Mesendoderm (in vitro differentiated cells): ENCODE measurements at regions not wholly inside any gene's neighbourhood (a gene's known extent, or its start where the extent isn't known, plus 50 kb on each side); places are given as distances from the start of the nearest gene placed in this dataset.

ENCODE experiments used
- DNase-seq: peaks from one replicate; pipeline ENCODE4 v3.0.0; 2013
- H2AK5ac ChIP-seq: 2 replicates; pipeline ENCODE4 v1.6.1; 2013; ENCODE audit warnings: low read length, inconsistent platforms
- H2BK120ac ChIP-seq: 2 replicates; pipeline ENCODE4 v1.6.1; 2013; ENCODE audit warnings: low read depth, mild to moderate bottlenecking, low read length, moderate library complexity, mixed read lengths
- H2BK15ac ChIP-seq: replicated peaks from 2 replicates; pipeline ENCODE4 v1.6.1; 2013; ENCODE audit warnings: low read depth, mild to moderate bottlenecking, moderate library complexity
- H2BK5ac ChIP-seq: 2 replicates; pipeline ENCODE4 v1.6.1; 2013; ENCODE audit warnings: low read length, inconsistent platforms
- H3K18ac ChIP-seq: 2 replicates; pipeline ENCODE4 v1.6.1; 2013; ENCODE audit warnings: mild to moderate bottlenecking, low read length, mixed read lengths
- H3K23ac ChIP-seq: one replicate; pipeline ENCODE4 v1.6.1; 2013; ENCODE audit warnings: low read length
- H3K27ac ChIP-seq: 2 replicates; pipeline ENCODE4 v1.5.1; 2013; ENCODE audit warnings: low read depth, mild to moderate bottlenecking, inconsistent platforms, low read length, moderate library complexity
- H3K27me3 ChIP-seq: 2 replicates; pipeline ENCODE4 v1.6.1; 2013; ENCODE audit warnings: low read length, control low read depth, mild to moderate bottlenecking, inconsistent platforms; ENCODE audit not compliant: insufficient read depth, poor library complexity
- H3K36me3 ChIP-seq: 2 replicates; pipeline ENCODE4 v1.6.1; 2013; ENCODE audit warnings: low read length, inconsistent platforms; ENCODE audit not compliant: control insufficient read depth, insufficient read depth
- H3K4ac ChIP-seq: one replicate; pipeline ENCODE4 v1.6.1; 2013; ENCODE audit warnings: low read depth, mild to moderate bottlenecking, low read length, moderate library complexity
- H3K4me1 ChIP-seq: 2 replicates; pipeline ENCODE4 v1.6.1; 2013; ENCODE audit warnings: low read depth, low read length, inconsistent platforms; ENCODE audit not compliant: control insufficient read depth
- H3K4me2 ChIP-seq: 2 replicates; pipeline ENCODE4 v1.6.1; 2013; ENCODE audit warnings: low read length
- H3K4me3 ChIP-seq: 2 replicates; pipeline ENCODE4 v1.5.1; 2013; ENCODE audit warnings: mild to moderate bottlenecking, low read length
- H3K56ac ChIP-seq: one replicate; pipeline ENCODE4 v1.6.1; 2013; ENCODE audit warnings: low read length
- H3K79me1 ChIP-seq: 2 replicates; pipeline ENCODE4 v1.6.1; 2013; ENCODE audit warnings: low read length, inconsistent platforms
- H3K79me2 ChIP-seq: 2 replicates; pipeline ENCODE4 v1.6.1; 2013; ENCODE audit warnings: mild to moderate bottlenecking, low read length; ENCODE audit not compliant: control insufficient read depth, insufficient read depth
- H3K9ac ChIP-seq: 2 replicates; pipeline ENCODE4 v1.6.1; 2013; ENCODE audit warnings: low read length, inconsistent platforms
- H4K5ac ChIP-seq: one replicate; pipeline ENCODE4 v1.6.1; 2013; ENCODE audit warnings: low read length
- H4K8ac ChIP-seq: one replicate; pipeline ENCODE4 v1.6.1; 2013; ENCODE audit warnings: low read depth, mild to moderate bottlenecking, control low read depth, low read length, moderate library complexity
- WGBS: extraction: QIAGEN DNeasy Blood & Tissue Kit; methylation state at CpG from one replicate; pipeline ENCODE4 v1.1.7; 2013; ENCODE audit warnings: low lambda C conversion rate, missing lambda C conversion rate; ENCODE audit not compliant: insufficient coverage; ENCODE audit errors: extremely low coverage; 5-methylcytosine and 5-hydroxymethylcytosine counted together

DNA sequence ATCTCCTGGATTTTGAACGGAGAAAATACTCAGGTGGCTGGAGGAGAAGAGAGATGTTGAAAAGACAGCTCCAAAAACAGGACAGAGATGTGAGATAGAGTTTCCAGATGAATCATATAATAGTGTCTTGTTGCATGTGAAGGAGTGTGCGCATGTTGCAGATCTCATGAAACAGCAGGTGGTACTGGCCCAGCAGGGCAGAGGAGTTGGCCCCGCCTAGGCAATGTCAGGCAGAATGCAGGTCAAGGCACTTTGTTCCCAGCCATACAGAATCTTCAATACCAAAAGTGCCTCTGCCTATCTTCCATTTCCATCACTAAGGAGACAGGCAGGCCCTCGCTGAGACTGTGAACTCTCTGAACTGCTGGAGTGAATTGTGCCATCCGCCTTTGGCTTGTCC, 63.9 kb upstream of the FAT1 start:
- Histone ChIP-seq H3K4ac (no peak overlapping the region), H3K18ac (no peak overlapping the region), H3K56ac (no peak overlapping the region), H4K5ac (no peak overlapping the region), H3K4me3 (no peak overlapping the region), H2AK5ac (no peak overlapping the region), H2BK120ac (no peak overlapping the region), H3K4me2 (no peak overlapping the region), H3K27me3 (no peaks in the 10 kb centered on the region), H3K4me1 (no peaks in the 10 kb centered on the region), H3K27ac (no peak overlapping the region), H3K79me1 (no peaks in the 10 kb centered on the region), H3K23ac (no peak overlapping the region), H3K9ac (no peak overlapping the region), H2BK15ac (no peak overlapping the region), H3K36me3 (no peaks in the 10 kb centered on the region), H4K8ac (no peak overlapping the region), H3K79me2 (no peaks in the 10 kb centered on the region), H2BK5ac (no peak overlapping the region)
- no CpG with 5 or more reads among the region's 5 CpGs for WGBS
- DNase-seq: no peak

DNA sequence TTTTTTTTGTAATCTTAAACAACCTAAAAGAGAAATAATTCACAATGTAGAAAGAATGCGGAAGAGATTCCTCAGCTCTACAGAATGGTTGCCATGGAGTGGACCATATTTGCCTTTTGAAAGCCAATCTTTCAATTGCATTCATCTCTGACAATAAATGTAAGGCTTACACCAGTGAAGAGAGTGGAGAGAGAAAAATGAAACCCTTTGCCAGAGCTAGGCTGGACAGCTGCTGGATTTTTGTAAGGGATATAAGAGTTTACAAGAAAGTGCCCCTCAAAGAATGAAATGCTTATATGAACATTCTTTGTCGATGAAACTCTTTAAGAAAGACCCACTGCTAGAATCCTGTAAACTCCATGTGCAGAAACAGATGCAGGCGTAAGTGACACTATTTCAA, 66.0 kb upstream of the FAT1 start:
- Histone ChIP-seq H3K4ac (no peak overlapping the region), H2BK120ac (no peak overlapping the region), H3K9ac (no peak overlapping the region), H3K56ac (no peak overlapping the region), H3K79me2 (no peaks in the 10 kb centered on the region), H3K79me1 (no peaks in the 10 kb centered on the region), H4K8ac (no peak overlapping the region), H3K27me3 (no peaks in the 10 kb centered on the region), H3K4me2 (no peak overlapping the region), H3K18ac (no peak overlapping the region), H4K5ac (no peak overlapping the region), H3K27ac (no peak overlapping the region), H2BK5ac (no peak overlapping the region), H3K36me3 (no peaks in the 10 kb centered on the region), H3K4me3 (no peak overlapping the region), H2AK5ac (no peak overlapping the region), H3K23ac (no peak overlapping the region), H2BK15ac (no peak overlapping the region), H3K4me1 (no peaks in the 10 kb centered on the region)
- WGBS: no CpG with 5 or more reads among the region's 3 CpGs
- DNase-seq: no peak

DNA sequence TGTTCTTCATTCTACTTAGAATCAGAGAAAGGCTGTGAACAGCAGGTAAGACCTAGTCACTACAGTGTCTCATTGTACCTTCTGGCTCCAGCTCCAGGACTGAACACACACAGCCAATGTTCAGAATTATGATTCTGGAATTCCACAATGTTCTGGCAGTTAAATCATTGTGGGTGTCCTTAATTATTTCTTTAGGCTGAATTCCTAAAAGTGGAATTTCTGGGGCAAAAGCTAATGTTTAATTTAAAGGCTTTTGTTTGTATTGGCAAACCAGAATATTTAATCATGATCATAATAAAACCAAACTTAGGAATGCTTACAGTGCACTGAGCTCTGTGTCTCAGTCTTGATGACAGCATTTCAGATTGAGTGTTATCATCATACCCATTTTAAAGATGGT, 67.0 kb upstream of the FAT1 start:
- no peak overlapping the region for H3K4me2 ChIP-seq
- H3K23ac ChIP-seq: no peak overlapping the region
- H3K79me1 ChIP-seq: no peaks in the 10 kb centered on the region
- no peak overlapping the region for H3K9ac ChIP-seq
- H3K4me1 ChIP-seq: no peaks in the 10 kb centered on the region
- no peak for DNase-seq
- H4K8ac ChIP-seq: no peak overlapping the region
- no peak overlapping the region for H4K5ac ChIP-seq
- no peak overlapping the region for H3K4me3 ChIP-seq
- no peak overlapping the region for H2BK15ac ChIP-seq
- no peaks in the 10 kb centered on the region for H3K27me3 ChIP-seq
- H3K79me2 ChIP-seq: no peaks in the 10 kb centered on the region
- H3K4ac ChIP-seq: no peak overlapping the region
- H3K36me3 ChIP-seq: no peaks in the 10 kb centered on the region
- no peak overlapping the region for H2AK5ac ChIP-seq
- H2BK5ac ChIP-seq: no peak overlapping the region
- no peak overlapping the region for H3K27ac ChIP-seq
- H3K18ac ChIP-seq: no peak overlapping the region
- H3K56ac ChIP-seq: no peak overlapping the region
- no peak overlapping the region for H2BK120ac ChIP-seq

DNA sequence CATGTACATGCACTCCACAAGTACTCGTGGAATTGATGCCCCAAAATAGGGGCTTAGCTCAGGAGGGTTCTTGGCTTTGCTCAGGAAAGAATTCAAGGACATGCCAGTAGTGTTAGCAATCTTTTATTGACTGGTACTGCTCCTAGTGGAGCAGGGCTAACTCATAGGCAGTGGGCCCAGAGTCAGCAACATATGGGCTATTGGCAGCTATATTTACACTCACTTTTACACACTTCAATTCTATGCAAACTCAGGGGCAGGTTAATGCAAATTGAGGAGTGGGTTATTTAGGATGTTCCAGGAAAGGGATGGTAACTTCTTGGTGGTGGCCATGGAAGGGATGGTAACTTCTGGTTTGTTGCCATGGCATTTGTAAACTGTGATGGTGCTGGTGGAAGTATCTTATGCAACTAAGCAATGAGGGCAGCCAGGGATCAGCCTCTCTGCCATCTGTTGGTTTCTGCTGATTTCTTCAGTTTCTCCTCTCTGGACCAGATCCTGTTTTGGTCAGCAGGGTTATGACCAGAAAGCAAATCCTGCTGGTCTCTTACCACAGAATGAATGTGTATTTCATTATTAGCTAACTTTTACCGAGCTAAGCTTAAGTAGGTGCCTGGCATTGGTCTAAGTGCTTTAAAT, 69.2 kb upstream of the FAT1 start:
- no peak overlapping the region for H2AK5ac ChIP-seq
- no peak overlapping the region for H3K56ac ChIP-seq
- no peak overlapping the region for H3K27ac ChIP-seq
- H3K9ac ChIP-seq: no peak overlapping the region
- H2BK5ac ChIP-seq: no peak overlapping the region
- no peak overlapping the region for H4K5ac ChIP-seq
- no CpG with 5 or more reads among the region's 2 CpGs for WGBS
- H2BK120ac ChIP-seq: no peak overlapping the region
- no peaks in the 10 kb centered on the region for H3K4me1 ChIP-seq
- H3K23ac ChIP-seq: no peak overlapping the region
- H3K4me2 ChIP-seq: no peak overlapping the region
- no peak overlapping the region for H4K8ac ChIP-seq
- H3K36me3 ChIP-seq: no peaks in the 10 kb centered on the region
- no peaks in the 10 kb centered on the region for H3K27me3 ChIP-seq
- H3K4ac ChIP-seq: no peak overlapping the region
- H3K4me3 ChIP-seq: no peak overlapping the region
- no peaks in the 10 kb centered on the region for H3K79me2 ChIP-seq
- no peaks in the 10 kb centered on the region for H3K79me1 ChIP-seq
- H2BK15ac ChIP-seq: no peak overlapping the region
- no peak for DNase-seq
- no peak overlapping the region for H3K18ac ChIP-seq

DNA sequence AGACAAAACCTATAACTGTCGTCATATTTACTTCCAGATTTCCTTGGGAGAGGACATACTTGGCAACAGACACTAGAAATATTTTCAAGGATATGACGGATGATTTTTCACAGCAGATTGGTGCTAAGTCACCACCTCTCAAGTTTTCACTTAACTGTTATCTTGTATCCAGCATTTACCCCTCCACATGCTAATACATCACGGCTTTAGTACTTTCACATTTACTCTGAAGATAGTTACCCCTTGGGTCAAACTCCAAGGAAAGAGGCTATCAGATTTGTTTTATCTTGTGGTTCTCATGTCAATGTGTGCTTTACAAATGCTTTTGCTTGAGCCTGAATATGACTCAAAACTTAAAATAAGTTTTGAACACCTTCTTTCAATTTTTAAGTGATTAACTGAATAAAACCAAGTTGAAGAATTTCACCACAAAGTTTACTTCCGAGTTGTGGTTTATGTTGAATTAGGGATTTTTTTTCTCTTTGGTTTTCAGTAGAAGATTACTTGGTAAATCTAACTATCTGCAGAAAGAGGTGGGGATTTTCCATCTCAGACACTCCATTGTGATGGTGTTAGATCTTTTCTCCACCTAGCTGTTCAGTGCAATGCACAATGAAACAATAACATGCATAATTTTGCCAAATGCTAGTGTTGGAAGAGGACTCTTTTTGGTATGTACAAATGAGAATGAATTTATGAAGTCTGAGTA, 75.4 kb upstream of the FAT1 start:
- Histone ChIP-seq H3K79me2 (no peaks in the 10 kb centered on the region), H3K79me1 (no peaks in the 10 kb centered on the region), H3K56ac (no peak overlapping the region), H3K9ac (no peak overlapping the region), H3K27ac (no peak overlapping the region), H3K27me3 (no peaks in the 10 kb centered on the region), H2BK15ac (no peak overlapping the region), H3K4me1 (no peaks in the 10 kb centered on the region), H2AK5ac (no peak overlapping the region), H3K36me3 (no peaks in the 10 kb centered on the region), H3K4me3 (no peak overlapping the region), H3K4ac (no peak overlapping the region), H3K4me2 (no peak overlapping the region), H4K5ac (no peak overlapping the region), H2BK5ac (no peak overlapping the region), H4K8ac (no peak overlapping the region), H3K18ac (no peak overlapping the region), H2BK120ac (no peak overlapping the region), H3K23ac (no peak overlapping the region)
- WGBS: no CpG with 5 or more reads among the region's 4 CpGs
- DNase-seq: no peak
